Hematopoietic multipotent progenitor cell treated with erythropoietin and hydrocortisone succinate and interleukin-3 and kit ligand, for 8 days (in vitro differentiated cells): ENCODE measurements at regions not wholly inside any gene's neighbourhood (a gene's known extent, or its start where the extent isn't known, plus 50 kb on each side); places are given as distances from the start of the nearest gene placed in this dataset.

Source experiments
- DNase-seq: peaks from one replicate; pipeline ENCODE4 v3.0.0-alpha.2; 2015

DNA sequence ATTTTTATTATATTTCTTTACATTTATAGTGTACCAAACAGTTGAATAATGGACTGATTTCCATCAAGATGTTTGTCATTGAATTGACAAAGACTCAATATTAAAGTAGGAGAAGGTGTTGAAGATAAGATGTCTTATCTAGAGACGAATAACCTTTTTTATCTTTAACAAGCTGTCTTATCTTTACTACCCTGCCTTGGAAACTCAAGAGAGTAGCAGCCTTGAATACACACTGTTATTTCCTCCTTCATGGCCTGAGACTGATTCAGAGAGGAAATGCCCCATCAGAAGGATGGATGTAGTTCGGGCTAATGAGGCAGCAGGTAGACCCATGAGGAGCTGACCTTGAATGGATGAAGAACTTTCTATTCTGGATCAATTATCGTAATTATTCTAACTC is 365.1 kb upstream of the SEMA6D start:
- DNase-seq = no peak

DNA sequence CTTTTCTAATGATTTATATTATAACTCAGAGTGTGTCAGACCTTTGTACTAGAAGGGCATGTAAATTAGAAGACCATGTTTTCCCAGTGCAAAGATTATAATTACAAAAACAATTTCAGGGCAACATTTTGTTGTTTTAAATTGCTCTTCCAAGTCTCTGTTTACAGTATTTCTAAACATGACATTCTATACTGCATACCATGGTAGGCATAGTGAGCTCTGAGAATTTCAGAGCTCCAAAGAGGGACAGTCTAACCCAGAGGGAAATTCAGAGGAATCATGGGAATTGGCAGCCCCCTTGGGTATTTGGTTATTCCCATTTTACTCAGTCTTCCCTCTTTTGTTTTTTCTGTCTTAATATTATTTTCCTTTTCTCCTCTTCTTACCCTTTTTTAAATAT is 361.5 kb upstream of the SEMA6D start:
- DNase-seq = no peak

DNA sequence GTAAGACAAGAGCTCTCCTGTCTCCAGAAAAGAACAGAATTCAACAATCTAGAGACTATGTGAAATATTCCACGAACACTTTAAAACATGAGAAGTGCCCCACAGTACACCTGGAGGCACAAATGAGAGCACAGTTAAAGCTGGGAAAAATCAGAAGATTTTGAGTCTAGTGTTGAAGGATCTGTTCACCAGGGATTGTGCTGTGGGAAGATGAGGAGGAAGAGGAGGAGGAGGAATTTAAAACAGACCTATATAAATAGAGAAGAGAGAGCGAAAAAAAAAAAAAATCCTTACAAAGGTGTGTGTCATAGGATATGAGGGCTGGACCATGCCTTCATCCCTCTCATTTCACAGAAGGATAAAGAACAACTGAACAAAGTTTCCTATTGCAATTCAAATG is 361.0 kb upstream of the SEMA6D start:
- DNase-seq = no peak

DNA sequence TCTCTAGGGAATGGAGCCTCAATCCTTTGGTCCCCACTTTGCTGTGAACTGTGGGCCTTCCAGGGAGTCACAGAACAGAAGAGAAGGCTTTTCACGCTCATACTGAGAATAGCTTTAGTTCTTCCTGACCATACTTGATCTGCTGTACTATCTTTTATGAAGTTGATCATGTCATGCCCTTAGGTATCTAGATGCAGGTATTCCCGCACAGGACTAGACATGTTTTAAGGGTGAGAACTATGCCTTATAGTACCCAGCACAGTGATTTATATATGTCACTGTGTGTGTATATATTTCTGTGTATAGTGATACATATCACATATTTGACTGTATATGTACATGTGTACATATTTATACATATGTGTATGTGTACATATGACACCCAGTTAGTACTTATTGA is 358.4 kb upstream of the SEMA6D start:
- DNase-seq = no peak

DNA sequence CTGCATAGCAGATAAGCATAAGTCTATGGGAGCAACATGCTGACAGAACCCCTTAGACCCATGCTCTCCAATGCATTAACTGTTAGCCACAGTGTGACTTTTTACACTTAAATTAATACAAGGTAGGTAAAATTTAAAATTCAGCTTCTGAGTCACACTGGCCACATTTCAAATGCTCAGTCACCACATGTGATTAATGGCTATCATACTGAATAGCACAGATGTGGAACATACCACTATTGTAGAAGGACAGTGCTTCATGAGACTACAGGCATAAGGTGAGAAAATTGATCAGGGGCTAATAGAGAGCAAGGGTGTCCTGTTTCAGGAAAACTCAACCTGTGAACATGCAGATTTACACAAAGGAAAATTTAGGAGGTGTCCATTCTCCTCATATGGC is 357.0 kb upstream of the SEMA6D start:
- DNase-seq = no peak

DNA sequence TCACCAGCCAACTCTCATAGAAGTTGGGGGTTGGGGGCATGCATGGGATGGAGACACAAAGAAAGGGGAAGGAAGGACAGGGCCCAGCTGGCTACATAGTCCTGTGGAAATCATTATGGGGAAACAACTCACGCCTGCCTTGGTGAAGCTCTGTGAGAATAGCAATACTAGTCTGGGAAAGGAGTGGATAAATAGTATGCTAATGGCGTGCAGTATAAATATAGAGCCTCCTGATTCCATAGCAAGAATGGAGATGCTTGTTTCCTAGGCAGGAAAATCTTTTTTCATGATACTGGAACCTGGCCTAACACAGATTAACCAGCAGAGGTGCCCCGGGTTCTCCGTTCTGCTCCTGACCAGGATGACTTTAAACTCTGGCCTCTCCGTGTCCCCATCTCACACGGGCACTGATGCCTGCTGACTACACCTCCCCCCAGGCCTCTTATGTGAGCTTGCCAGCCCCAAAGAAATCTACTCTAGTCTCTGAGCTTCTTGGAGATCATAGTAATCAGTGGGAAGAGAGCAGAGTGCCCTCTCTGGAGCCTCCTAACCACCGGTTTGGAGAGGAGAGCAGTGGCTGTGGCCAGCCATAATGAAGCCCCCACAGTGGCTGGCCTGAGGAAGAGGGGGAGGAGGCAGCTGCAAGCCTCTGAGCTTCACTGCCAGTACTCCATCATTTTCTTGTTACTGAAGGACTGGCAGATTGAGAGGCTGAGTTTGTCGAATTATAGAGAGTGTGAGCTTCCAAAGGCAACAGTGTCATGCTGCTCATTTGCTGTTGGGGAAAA is 355.0 kb upstream of the SEMA6D start:
- no peak for DNase-seq

DNA sequence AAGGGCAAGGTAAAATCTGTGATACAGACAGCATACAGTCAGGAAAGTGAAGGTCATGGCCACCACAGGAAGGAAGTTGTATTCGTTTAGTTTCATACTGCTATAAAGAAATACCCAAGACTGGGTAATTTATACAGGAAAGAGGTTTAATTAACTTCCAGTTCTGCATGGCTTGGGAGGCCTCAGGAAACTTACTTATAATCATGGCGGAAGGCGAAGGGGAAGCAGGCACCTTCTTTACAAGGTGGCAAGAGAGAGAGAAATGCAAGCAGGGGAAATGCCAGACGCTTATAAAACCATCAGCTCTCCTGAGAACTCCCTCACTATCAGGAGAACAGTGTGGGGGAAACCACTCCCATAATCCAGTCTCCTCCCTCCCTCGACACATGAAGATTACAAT is 353.7 kb upstream of the SEMA6D start:
- no peak for DNase-seq

DNA sequence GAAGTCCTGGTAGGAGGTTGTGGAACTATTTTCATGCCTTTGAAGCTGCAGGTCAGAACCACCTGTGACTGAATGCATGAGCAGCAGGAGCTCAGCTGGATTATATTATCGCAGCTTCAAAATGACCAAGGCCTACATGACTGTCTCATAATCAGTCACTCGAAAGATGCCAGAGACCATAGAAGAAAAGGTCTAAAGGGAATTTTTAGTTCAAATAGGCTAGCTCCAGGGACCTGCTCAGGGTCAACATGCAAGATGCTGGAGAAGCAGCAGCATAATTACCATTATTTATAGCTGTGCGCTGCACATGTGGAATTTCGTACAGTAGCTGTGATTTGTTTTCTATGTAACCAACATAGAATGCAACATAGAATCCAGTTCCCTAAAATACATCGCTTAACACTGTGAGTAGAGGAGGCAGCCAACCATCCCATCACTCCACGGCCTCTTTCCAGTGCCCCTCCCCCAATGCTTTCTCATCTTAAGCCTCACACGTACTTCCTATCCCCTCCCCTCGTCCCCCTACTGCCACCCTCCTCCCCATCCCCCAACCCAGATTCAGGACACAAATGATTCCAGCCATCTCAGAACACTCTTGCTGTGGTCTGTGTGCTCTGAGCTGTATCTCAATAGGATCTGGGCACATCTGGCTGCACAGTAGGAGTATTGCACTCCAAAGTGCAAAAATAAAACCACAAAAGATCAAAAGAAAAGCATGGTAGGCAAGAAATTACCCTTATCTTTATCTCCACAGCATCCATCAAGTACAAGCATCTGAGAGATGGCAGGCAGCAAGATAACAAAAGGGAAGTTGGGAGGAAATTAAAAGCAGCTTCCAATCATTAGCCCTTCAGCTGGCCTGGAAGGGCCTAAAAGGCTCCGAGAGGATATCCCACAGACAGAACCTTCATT is 352.8 kb upstream of the SEMA6D start:
- DNase-seq = no peak

DNA sequence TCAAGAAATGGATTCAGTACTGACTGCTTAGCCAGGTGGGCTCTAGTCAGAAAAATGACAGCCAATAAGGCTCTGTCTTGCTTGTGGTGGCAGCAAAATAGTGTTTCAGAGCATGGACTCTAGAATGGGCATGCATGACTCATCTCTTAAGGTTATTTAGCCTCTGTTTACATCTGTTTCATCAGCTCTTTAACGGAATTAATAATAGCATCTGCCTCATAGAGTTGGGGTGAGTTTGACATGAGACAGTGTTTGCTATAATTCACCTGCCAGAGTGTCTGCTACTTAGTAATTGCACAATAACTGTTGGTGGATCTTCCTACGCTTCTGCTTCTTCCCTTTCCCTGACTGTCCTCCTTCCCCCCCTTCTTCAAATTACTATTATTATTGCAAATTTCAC is 350.4 kb upstream of the SEMA6D start:
- DNase-seq = no peak

DNA sequence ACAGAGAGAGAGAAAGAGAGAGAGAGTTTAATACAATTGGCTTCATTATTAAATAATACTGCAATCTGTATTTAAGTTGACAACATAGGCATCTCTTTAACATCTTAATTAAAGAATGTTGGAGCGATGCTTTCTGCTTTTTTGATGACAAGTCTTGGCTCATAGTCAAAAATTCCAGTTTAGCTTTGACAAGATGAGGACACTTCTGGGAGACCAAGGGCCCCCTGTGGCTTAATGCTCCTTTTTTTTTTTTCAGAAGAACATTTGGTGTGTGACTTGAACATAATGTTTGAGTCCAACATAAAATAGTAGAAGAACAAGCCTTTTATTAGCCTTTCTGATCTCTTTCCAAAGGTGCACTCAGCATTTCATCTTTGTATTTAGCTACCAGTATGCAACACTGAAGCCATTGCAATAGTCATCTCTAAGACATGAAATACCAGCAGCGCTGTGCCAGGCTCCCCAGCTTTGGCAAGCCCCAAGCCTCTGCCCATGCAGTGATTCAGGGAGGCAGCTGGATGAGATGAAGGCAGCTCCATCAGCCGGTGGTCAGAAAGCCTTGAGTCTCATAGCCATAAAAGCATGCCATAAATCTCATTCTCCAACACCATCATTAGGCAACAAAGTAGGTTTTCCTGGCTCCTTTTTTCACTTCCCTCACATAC is 349.4 kb upstream of the SEMA6D start:
- no peak for DNase-seq

DNA sequence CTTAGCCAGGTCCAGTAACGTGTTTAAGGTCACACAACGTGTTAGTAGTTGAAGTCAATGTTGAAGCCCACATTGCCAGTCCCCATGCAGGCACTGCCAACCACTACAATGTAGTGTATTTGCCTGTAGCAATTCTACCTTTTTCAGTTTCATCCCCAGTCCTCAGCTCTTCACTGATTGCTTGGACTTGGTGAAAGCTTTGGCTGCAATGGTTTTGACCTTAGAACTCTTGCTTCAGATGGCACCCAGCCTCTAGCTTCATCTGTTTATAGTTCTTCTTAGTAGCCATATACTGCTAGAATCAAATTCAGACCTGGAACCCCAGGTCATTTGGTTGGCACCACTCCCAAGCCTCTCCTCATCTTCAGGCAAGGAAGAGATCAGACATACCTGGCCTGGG is 345.4 kb upstream of the SEMA6D start:
- no peak for DNase-seq

DNA sequence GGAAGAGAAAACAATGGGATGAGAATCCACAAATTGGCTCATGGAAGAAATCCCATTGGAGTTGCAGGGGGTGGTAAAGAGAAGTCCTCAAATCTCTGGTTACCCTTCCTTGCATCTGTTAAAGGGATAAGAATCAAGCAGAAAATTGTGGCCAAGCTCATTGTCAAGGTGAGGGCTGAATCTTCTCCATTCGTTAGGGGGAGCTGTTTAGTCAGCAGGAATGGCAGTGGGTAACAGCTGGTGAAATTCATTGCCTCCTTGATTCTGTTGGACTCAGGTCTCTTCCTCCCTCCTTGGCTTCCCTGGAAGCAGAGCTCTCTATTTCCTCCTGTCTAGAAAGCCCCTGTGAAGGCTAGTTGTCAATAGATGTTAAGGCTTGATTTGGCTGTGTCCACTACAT is 343.1 kb upstream of the SEMA6D start:
- DNase-seq = no peak

DNA sequence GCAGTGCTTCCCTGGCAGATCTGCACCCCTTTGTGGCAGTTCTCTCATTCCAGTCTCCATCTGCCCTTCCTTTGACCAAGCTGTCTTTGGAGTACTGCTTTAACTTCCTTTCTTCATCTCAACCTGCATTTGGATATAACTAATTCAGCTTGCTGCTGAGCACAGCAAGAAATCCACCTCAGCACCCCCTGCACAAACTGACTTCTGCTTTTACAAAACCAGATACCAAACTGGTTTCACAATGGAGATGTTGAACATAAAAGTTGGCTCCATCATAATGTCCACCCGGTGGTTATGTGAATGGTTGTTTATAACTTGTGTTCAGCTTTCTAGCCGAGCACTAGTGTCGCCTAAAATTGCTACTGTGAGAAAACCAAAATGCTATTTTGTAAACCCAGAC is 341.1 kb upstream of the SEMA6D start:
- DNase-seq = no peak

DNA sequence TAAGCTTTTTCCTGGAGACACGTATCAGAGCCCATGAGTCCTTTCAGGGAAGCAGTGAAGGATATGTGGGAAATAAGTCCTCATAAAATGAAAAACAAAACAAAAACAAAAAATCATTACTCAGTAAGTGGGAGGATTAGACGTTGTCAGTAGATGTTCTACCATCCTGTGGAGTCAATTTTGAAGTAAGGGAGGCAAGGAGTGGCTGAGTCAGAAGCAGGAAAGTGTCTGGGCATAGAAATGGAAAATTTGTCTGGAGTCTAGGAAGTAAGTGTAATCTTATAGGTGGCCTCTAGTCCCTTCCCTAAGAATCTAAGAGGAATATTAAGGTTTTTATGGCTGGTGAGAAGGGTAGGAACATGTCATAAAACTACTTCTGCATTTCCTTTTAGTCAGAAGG is 339.8 kb upstream of the SEMA6D start:
- DNase-seq = no peak

DNA sequence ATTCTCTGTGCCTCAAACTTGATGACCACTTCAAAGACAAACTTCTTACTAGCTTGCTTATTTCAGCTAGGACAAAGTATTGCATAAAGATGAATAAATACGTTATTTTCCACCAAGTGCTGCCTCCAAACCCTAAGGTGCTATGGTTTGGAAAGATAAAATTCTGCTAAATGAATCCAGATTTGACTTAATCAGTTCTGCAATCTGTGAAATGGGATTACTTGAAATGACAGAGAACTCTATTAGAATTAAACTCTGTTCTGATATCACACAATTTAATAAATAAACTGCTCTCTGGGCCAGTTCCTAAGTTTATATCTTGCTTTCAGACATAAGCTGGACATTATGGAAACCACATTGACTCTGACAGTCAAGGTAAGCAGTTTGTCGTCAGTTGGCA is 338.8 kb upstream of the SEMA6D start:
- no peak for DNase-seq

DNA sequence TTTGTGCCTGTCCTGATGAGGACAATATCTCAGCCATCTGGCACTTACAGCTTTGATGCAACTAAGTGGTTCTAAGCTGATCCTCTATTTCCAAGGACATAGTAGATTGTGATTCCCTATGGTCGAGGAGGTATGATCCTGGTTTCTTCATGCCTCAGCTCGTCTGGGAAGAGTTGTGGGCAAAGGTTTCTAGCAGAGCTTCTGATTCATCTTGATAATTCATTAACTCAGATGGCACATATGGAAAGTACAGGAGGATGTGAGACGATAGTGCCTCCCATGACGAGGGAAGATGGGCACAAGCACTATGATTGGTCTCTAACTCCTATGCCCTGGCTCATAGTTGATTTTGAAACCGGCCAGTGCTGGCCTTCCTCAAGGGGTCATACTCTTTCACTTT is 334.2 kb upstream of the SEMA6D start:
- DNase-seq = no peak

DNA sequence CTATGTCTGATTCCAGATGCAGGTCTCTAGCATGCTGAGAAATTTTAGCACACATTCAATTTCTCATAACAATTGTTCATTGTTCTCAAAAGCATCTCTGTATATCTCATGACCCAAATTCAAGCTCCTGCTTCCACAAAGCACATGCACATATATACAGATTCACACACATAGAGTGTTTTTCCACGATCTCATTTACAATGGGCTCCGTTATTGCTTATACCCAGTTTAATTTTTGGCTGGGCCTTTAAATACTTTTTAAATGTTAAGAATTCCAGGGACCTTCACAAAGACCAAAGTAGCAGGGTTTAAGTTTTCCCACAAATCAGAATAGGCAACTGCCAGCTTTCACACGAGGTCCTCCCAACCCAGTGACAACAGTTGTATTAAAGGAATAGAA is 333.5 kb upstream of the SEMA6D start:
- no peak for DNase-seq

DNA sequence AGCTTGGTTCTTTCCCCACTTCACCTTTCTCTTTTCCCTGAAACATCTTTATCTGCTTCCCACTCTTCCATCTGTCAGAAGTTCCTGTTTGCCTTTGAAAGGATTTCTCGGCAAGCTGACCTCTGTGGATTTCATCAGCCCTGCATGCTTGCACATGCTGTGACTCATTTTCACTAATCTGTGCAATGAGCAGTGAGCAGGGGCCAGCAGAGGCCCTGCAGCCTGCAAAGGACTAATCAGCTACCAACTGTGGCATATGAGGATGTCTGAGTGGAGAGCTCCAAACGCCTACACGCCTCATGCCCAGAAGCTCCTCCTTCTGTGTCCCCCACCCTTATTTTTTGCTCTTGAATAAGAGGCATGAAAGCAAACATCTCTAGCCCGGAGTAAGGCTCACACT is 333.0 kb upstream of the SEMA6D start:
- DNase-seq = no peak

DNA sequence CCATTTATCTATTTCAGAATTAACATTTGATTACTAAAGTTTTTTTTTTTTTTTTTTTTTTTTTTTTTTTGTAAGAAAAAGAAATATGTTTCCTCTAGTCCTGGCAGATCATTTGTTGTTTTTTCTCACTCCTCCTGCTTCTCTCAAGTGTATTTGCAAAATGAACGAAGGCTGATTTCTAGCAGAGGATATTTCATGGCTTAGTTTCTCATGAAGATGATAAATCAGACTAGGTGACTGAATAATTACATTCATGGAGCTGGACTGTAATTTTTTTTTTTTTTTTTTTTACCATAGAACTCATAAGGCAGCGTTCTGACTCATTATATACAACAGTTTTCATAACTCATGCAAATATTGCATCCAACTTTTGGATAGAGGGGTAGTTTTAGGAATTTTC is 332.5 kb upstream of the SEMA6D start:
- DNase-seq = no peak

DNA sequence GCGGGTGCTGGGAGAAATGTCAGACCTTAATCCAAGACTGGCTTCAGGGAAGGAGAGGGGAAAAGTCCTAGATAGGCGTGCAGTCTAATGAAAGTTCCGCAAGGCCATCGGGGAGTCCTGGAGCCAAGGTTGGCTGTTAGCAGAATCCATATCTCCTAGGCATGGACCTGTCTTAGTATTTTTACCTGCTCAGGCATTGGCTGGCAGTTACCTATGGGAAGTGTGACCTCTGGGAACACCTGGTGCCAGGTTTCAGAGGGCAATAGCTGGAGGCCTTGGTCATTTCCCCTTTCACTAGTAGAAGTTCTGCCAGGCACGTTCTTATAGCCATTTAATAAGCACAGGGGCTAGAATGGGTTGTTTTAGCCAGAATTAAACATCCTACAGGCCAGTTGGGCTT is 330.8 kb upstream of the SEMA6D start:
- no peak for DNase-seq

DNA sequence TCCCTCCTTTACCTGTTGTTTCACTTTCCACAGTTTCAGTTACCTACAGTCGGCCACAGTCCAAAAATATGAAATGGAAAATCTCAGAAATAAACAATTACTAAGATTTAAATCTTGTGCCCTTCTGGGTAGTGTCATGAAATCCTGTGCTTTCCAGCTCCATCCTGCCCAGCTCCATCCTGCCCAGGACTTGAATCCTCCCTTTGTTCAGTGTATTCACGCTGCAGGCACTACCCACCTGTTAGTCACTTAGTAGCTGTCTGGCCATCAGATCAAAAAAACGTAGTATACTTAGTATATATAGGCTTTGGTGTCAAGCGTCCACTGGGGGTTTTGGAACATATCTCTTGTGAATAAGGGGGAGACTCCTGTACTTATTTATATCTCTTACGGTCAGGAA is 329.0 kb upstream of the SEMA6D start:
- DNase-seq = no peak

DNA sequence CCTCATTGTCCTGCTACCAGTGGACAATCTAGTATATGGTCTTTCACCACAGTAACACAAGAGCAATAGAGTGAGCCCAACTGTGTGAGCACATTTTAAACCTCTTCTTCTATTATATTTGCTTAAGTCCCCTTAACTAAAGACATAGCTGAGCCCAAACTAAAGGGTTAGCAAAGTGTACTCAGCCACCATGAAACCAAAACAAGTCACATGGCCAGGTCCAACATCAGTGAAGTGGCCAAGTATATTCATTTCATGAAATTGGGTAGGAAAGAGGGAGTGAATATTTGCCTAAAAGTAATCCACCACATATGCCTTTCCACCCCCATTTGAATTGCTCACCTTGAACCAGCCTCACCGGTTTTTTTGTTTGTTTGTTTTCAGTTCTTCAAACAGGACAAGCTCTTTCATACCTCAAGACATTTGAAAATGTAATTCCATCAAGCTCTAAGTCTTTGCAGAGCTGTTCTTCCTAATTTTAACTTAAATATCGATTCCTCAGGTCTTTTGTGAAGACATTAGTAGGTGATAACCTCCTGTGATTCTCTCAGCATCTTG is 327.0 kb upstream of the SEMA6D start:
- no peak for DNase-seq

DNA sequence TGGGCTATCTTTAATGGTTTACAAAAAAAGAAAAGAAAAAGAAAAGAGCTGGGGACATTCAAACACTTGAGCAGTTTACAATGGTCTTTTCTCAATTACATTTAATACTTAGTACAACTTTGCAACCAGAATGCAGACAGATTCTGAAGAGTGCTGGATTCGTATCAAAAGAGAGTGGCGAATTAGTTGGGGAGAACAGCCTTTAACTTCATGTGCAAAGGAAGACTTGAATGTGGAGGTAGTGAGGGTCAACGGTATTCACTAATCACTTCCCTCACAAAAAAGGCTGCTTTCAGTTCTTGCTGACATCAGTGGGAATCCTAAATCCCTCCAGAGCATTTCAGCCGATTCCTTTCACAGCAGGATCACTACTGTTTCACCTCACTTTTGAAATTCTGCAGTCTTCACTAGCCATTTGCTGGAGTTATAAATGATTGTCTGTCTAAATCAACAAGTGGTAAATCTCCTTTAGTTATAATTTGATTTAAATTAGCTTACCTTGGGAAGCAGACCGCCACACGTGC is 323.0 kb upstream of the SEMA6D start:
- no peak for DNase-seq
